ENCODE measurements at regions not wholly inside any gene's neighbourhood (a gene's known extent, or its start where the extent isn't known, plus 50 kb on each side); places are given as distances from the start of the nearest gene placed in this dataset.

DNA sequence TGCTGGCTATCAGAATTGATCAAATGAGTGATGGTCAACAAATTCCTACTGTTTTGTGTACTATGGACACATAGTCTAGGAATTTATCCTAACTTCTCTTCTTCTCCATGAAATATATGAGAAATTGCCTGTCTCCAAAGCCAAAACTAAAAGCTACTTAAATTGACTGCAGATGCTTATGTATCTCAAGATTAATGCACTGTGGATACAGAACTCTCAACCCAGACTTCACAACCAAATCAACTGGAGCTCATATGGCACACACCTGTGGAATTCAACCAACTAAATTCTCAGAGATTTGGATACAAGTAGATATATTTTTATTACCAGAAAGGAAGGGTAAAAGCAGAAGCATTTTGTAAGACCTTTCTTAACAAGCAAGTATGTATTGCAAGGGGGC lies 566.1 kb downstream of the LTN1 start:
- H3K4me1 ChIP-seq (ENCODE audit: control insufficient read depth, low read length), result no peaks in the 10 kb centered on the region
- H3K9me2 ChIP-seq (replicated peaks; ENCODE audit: control insufficient read depth, low read length), result no peaks in the 10 kb centered on the region
- no peak overlapping the region for H3K27ac ChIP-seq (ENCODE audit: low read depth, low read length)
- no peak overlapping the region for H3K4me2 ChIP-seq (ENCODE audit: low read length)
- H3K9me3 ChIP-seq (ENCODE audit: control insufficient read depth, insufficient read depth, low read length), result no peaks in the 10 kb centered on the region; the same call in 1 of the 2 replicates
- H3K4me3 ChIP-seq (ENCODE audit: low read length), result no peak overlapping the region
- H3K27me3 ChIP-seq (ENCODE audit: control insufficient read depth, low read length), result no peaks in the 10 kb centered on the region
- H3K79me2 ChIP-seq (ENCODE audit: control insufficient read depth, low read length), result no peaks in the 10 kb centered on the region
- H3F3A ChIP-seq (ENCODE audit: control insufficient read depth, insufficient read depth), result no peaks in the 10 kb centered on the region
- TF ChIP-seq, protein P1, sequence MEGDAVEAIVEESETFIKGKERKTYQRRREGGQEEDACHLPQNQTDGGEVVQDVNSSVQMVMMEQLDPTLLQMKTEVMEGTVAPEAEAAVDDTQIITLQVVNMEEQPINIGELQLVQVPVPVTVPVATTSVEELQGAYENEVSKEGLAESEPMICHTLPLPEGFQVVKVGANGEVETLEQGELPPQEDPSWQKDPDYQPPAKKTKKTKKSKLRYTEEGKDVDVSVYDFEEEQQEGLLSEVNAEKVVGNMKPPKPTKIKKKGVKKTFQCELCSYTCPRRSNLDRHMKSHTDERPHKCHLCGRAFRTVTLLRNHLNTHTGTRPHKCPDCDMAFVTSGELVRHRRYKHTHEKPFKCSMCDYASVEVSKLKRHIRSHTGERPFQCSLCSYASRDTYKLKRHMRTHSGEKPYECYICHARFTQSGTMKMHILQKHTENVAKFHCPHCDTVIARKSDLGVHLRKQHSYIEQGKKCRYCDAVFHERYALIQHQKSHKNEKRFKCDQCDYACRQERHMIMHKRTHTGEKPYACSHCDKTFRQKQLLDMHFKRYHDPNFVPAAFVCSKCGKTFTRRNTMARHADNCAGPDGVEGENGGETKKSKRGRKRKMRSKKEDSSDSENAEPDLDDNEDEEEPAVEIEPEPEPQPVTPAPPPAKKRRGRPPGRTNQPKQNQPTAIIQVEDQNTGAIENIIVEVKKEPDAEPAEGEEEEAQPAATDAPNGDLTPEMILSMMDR (IDR thresholded peaks at IDR 0.05; ENCODE audit: low read depth, low read length, poor library complexity, severe bottlenecking), result no peak
- no peak for TF ChIP-seq EZH2phosphoT487 (IDR thresholded peaks at IDR 0.05; ENCODE audit: borderline replicate concordance, low read length)
- H4K20me1 ChIP-seq (ENCODE audit: control insufficient read depth, insufficient read depth, low read depth, low read length), result no peaks in the 10 kb centered on the region
- no peaks in the 10 kb centered on the region for H3K36me3 ChIP-seq (ENCODE audit: control insufficient read depth, low read length)

DNA sequence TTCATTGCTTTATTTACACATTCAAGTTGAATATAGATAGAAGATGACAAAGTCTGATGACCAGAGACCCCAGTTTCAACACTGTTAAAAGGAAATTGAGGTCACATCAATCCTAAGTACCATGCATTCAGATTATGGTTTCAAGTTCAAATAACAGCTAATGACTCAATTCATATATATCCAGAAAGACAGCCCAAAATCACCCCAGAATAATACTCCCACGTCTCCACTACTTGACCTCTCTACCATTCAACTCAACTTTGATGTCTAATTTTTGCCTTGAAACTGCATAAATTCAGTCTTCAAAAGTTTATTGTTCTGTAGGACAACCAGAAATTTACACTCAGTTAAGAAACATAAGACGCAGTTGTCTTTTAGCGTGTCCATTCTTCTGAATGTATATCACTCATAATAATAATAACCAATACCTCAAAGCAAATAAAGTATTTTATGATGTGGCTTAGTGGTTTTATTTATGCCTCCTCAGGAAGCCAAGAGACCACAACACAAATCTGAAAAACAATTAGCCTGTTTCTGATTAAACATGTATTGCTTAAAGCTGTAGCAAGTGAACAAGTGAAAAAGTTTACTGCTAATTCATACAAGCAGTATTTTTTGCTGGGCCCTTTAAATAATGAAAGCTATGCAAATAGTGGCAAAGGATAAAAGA lies 569.0 kb downstream of the LTN1 start:
- no peak overlapping the region for H3K4me3 ChIP-seq (ENCODE audit: low read length)
- H3K4me2 ChIP-seq (ENCODE audit: low read length), result no peak overlapping the region
- no peaks in the 10 kb centered on the region for H4K20me1 ChIP-seq (ENCODE audit: control insufficient read depth, insufficient read depth, low read depth, low read length)
- H3K9me2 ChIP-seq (replicated peaks; ENCODE audit: control insufficient read depth, low read length), result no peaks in the 10 kb centered on the region
- no peaks in the 10 kb centered on the region for H3F3A ChIP-seq (ENCODE audit: control insufficient read depth, insufficient read depth)
- no peak overlapping the region for H3K27ac ChIP-seq (ENCODE audit: low read depth, low read length)
- no peaks in the 10 kb centered on the region for H3K36me3 ChIP-seq (ENCODE audit: control insufficient read depth, low read length)
- no peaks in the 10 kb centered on the region for H3K27me3 ChIP-seq (ENCODE audit: control insufficient read depth, low read length)
- no peaks in the 10 kb centered on the region for H3K4me1 ChIP-seq (ENCODE audit: control insufficient read depth, low read length)
- no peak for TF ChIP-seq EZH2phosphoT487 (IDR thresholded peaks at IDR 0.05; ENCODE audit: borderline replicate concordance, low read length)
- H3K9me3 ChIP-seq (ENCODE audit: control insufficient read depth, insufficient read depth, low read length), result no peaks in the 10 kb centered on the region; the same call in 1 of the 2 replicates
- no peaks in the 10 kb centered on the region for H3K79me2 ChIP-seq (ENCODE audit: control insufficient read depth, low read length)

DNA sequence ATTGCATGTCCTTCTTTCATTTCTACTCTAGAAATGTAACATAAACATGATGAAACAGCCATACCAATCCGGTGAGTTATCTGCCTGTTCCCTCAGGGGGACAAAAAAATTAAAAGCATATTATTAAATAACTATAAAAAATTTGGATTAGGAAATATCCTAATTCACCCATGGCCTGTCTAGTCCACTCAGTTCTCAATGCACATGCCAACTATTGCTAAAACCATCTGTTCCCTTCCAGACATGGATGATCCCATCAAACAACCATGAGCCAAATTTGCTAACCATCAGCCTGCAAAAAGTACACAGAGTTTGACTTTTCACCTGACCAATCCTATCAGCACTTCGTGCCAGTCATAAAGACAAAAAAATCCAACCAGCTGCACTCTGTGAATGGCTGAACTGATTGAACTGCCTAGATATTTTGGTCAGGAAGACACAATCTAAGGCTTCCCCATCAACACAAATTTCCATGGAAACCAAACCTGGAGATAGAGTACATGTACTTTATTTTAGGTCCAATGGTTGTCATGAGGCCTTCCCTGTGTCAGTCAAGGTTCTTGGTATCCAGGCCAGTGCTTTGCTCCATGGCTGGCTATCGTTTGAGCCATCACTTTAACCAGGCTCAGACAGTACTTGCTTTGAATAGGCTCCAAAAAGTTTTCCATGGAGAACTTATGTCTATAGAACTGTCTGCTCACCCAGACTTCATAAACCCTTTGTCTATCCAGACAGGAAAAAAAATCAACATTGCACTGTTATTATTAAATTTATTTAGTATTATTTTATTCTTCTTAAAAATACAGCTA lies 570.8 kb downstream of the LTN1 start:
- no peak overlapping the region for H3K27ac ChIP-seq (ENCODE audit: low read depth, low read length)
- no peaks in the 10 kb centered on the region for H3K9me2 ChIP-seq (replicated peaks; ENCODE audit: control insufficient read depth, low read length)
- H3F3A ChIP-seq (ENCODE audit: control insufficient read depth, insufficient read depth), result no peaks in the 10 kb centered on the region
- H3K4me2 ChIP-seq (ENCODE audit: low read length), result no peak overlapping the region
- no peak overlapping the region for H3K4me3 ChIP-seq (ENCODE audit: low read length)
- no peaks in the 10 kb centered on the region for H3K79me2 ChIP-seq (ENCODE audit: control insufficient read depth, low read length)
- no peaks in the 10 kb centered on the region for H3K36me3 ChIP-seq (ENCODE audit: control insufficient read depth, low read length)
- no peaks in the 10 kb centered on the region for H3K9me3 ChIP-seq (ENCODE audit: control insufficient read depth, insufficient read depth, low read length)
- TF ChIP-seq EZH2phosphoT487 (IDR thresholded peaks at IDR 0.05; ENCODE audit: borderline replicate concordance, low read length), result no peak
- TF ChIP-seq, protein P1 (IDR thresholded peaks at IDR 0.05; ENCODE audit: low read depth, low read length, poor library complexity, severe bottlenecking), result no peak
- no peaks in the 10 kb centered on the region for H3K27me3 ChIP-seq (ENCODE audit: control insufficient read depth, low read length)
- no peaks in the 10 kb centered on the region for H3K4me1 ChIP-seq (ENCODE audit: control insufficient read depth, low read length)
- no peaks in the 10 kb centered on the region for H4K20me1 ChIP-seq (ENCODE audit: control insufficient read depth, insufficient read depth, low read depth, low read length)

DNA sequence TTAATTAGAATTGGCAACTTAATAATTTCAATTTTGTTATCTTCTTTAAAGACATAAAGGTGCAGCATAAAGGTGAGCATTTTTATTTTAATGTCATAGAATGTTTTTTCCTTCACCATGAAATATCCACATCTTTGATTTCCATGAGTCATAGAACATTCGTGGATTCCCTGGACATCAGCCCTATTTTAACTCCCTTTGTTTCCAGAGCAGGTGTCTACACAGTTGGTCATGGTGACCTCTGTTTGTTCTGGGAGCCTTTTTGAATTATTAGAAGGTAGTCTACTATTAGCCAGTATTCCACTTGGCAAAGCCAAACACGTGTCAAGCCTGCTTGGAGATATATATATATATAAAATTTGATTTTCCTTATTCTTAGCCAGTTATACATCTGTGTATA lies 572.9 kb downstream of the LTN1 start:
- H3K4me3 ChIP-seq (ENCODE audit: low read length), result no peak overlapping the region
- no peaks in the 10 kb centered on the region for H3F3A ChIP-seq (ENCODE audit: control insufficient read depth, insufficient read depth)
- H3K4me2 ChIP-seq (ENCODE audit: low read length), result no peak overlapping the region
- no peak overlapping the region for H3K27ac ChIP-seq (ENCODE audit: low read depth, low read length)
- no peaks in the 10 kb centered on the region for H4K20me1 ChIP-seq (ENCODE audit: control insufficient read depth, insufficient read depth, low read depth, low read length)
- no peaks in the 10 kb centered on the region for H3K36me3 ChIP-seq (ENCODE audit: control insufficient read depth, low read length)
- no peaks in the 10 kb centered on the region for H3K4me1 ChIP-seq (ENCODE audit: control insufficient read depth, low read length)
- TF ChIP-seq EZH2phosphoT487 (IDR thresholded peaks at IDR 0.05; ENCODE audit: borderline replicate concordance, low read length), result no peak
- TF ChIP-seq, protein P1 (IDR thresholded peaks at IDR 0.05; ENCODE audit: low read depth, low read length, poor library complexity, severe bottlenecking), result no peak
- no peaks in the 10 kb centered on the region for H3K79me2 ChIP-seq (ENCODE audit: control insufficient read depth, low read length)
- H3K9me2 ChIP-seq (replicated peaks; ENCODE audit: control insufficient read depth, low read length), result no peaks in the 10 kb centered on the region
- H3K27me3 ChIP-seq (ENCODE audit: control insufficient read depth, low read length), result no peaks in the 10 kb centered on the region
- H3K9me3 ChIP-seq (ENCODE audit: control insufficient read depth, insufficient read depth, low read length), result no peaks in the 10 kb centered on the region
